CD4-positive, alpha-beta T cell treated with Interleukin-21 for 1 hour (primary cell): ENCODE measurements at regions not wholly inside any gene's neighbourhood (a gene's known extent, or its start where the extent isn't known, plus 50 kb on each side); places are given as distances from the start of the nearest gene placed in this dataset.
A peak's percentile ranks its signal among the peaks of the same experiment; 100 is the strongest.

Experiments
- DNase-seq: peaks from one replicate; pipeline ENCODE4 v3.0.0-alpha.2; 2020

DNA sequence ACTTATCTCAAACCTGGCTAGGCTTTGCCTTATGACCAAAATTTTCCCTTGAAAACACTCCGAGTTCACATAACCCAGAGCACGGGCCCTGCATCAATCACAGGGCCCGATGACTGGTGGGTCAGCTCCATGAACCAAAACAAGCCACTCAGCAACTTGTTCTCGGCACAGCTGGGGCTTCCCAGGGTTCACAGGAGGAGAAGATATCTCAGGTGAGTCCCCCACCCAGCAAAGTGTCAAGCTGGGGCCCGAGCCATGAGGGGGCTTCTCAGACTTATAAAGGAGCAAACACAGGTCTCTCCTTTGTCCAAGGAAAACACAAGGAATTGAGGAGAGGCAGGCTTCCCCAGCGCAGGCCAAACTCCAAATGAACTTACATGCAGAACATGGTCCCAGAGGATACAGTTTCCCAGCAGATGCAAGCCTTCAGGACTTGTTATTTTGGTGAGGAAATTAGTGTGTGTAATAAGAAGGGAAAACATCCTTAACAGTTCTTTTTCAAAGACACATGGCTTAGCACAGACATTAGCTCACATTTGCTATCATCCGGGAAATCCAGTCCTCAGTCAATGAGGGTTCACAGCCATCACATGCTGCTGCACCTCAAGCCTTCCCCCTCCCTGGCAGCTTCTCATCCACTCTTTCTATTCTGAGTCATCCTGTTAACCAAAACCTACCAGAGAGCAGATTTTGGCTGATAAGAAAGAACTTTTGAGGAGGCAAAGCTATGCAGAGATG, 98.1 kb upstream of the NFIA start:
- no peak for DNase-seq

DNA sequence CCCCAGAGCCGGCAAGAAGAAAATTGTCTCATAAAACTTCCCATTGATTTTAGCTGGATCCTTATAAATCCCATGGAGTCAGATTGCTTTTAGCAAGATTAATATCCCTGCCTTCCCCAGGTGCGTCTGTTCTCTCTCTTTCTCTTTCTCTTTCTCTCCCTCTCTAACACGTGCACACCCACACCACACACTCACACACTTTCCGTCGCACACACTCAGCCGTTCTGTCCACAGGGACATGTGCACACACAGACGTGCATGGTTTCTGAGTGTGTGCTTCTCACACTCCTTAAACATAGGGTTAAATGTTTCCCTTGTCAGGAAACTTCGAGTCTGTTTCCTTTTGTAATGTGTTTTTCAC, 98.7 kb upstream of the NFIA start:
- no peak for DNase-seq

GRCh38 chr1:60982539-60982938, 99.8 kb upstream of the NFIA start:
- no peak for DNase-seq

DNA sequence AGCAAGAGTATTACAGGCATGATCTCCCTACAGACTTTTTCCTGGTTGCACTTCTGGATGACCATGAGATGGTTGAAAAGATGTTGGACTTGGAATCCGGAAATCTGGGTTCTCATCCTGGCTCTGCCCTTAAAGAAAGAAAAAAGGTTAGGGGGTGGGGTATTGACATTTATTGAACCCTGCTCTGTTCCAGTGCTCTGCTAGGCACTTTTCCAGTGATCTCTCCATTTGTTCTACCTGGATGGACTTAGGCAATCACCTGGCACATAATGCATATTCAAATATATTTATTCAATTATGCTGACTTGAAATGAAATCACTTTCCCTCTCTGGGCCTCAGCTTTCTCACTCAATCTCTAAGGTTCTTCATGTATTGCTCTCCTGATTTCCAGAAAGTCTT, 101.0 kb upstream of the NFIA start:
- no peak for DNase-seq

DNA sequence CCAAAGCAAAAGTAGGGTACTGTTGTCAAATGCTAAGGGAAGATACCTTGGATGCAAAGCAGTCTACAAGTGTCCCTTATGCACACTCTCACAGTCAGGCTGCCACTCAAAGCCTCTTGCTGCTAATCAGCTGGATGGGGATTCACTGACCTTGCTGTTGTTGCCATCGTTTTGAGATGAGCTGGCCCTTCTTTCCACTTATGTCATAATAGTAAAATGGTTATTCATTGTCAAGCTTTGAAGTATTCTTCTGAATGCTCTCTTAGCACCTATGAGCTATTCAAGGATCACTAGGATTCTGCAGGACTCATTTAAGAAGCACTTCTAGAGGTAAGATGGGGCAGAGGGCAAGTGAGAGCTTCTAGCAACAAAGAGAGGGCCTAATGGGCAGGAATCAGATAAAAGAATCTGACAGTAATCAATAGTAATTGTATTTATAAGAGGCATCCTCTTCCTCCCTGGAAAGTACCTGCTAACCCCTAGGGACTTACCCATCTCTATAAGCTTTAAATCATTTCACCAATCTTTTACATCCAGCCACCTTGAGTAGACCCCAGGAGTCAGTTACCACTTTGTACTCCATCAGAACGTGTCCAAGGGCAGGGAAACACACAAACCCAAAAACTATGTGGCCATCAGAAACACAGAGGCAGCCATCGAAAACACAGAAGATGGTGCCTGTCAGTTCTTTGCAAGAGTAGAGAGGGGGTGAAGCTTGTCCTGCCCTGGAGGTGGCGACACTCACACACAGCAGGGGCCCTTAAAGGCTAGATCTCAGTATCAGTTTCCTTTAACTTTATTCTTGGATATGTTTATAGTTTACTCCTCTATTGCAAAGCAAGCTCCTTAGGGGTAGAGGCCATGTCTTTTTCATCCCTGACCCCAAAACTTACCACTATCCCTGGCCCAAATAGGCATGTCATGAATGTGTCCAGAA, 103.7 kb upstream of the NFIA start:
- peak; percentile 30 for DNase-seq

- no peak for DNase-seq
Observed at GRCh38 chr1:60977661-60978060, 104.7 kb upstream of the NFIA start.

DNA sequence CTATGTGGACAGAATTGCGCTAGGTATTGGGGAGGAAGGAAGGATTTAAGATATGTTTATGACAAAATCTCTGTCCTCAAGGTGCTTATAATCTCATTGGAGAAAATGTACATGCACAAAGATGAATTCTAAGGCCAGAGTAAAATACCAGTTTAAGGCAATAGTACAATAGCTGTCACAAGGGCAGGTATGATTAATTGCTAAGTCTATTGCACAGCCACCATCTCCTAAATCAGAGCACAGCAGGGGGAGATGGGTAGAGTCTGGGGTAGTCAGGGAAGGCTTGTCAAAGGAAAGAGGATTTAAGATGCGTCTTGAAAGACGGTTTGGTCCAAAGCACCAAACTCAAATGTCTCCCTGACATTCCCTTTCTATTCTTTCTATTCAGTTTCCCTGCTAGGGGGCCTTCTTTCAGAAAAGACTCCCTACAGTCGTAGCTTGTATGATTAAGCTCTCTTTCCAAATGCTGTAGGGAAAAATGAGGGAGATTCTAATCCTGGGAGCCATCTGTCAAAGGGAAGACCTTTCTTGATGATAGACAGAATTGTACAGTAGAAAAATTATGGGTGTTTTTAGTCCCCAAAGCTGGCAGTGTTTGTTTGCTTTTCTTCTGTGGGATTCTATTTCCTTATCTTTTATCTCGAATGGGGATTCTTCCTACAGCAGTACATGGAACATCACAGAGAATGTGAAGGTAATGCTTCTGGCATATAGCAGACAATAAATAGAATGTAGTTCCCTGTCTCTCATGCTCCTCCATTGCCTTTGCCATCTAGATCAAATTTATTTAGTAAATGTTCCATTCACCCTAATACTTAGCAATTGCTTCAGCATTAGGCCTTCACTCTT, 107.6 kb upstream of the NFIA start:
- DNase-seq, result no peak

GRCh38 chr1:60973668-60974067, 108.7 kb upstream of the NFIA start:
- DNase-seq, result no peak

DNA sequence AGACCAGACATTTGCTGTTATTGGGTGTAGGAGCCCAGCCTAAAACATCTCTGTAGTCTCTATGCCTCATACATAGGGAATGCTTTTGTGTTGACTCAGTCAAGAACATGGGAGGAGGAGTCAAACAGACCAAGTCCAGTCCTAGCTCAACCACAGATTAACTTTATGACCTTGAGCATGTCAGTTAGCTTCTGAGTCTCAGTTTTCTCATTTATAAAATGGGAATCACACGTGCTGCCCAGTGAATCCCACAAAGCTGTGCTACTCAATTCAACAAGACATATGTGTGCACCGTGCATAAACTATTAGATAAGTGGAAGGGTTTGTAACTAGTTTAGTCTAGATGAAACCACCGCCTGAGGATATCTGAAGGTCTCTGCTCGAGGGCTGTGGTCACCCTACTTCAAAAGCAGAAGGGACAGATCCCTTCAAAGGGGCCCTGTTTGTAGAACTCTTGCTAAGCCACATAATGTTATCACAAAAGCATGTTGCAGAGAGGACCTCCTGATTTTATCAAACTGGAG, 109.5 kb upstream of the NFIA start:
- DNase-seq, result no peak

- DNase-seq, result no peak
Observed at GRCh38 chr1:60971330-60971729, 111.0 kb upstream of the NFIA start.

DNA sequence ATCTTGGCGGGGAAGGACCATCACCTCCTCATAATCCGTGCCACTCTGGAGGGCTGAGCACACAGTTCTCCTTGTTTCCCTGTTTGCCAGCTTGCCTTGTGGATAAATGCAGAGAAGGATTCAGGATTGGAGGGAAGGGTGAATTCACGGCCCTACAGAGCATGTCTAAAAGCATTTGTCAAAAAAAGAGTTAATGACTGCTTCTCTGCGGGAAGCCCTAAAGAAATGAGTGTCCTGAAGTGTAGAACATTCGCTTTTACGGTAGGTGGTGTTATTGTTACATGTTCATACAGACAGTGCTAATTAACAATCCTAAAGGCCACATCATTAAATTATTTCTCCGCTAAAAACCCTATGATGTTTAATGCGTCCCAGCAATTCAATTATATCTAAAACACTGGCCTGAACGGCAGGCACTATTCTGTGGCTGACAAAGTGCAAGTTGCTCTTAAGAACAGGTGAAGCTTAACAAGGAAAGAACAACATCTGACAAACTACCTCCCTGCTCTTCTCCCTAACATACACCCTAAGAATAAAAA, 112.3 kb upstream of the NFIA start:
- no peak for DNase-seq

- DNase-seq, result no peak
Observed at GRCh38 chr1:60965280-60965854, 117.0 kb upstream of the NFIA start.

DNA sequence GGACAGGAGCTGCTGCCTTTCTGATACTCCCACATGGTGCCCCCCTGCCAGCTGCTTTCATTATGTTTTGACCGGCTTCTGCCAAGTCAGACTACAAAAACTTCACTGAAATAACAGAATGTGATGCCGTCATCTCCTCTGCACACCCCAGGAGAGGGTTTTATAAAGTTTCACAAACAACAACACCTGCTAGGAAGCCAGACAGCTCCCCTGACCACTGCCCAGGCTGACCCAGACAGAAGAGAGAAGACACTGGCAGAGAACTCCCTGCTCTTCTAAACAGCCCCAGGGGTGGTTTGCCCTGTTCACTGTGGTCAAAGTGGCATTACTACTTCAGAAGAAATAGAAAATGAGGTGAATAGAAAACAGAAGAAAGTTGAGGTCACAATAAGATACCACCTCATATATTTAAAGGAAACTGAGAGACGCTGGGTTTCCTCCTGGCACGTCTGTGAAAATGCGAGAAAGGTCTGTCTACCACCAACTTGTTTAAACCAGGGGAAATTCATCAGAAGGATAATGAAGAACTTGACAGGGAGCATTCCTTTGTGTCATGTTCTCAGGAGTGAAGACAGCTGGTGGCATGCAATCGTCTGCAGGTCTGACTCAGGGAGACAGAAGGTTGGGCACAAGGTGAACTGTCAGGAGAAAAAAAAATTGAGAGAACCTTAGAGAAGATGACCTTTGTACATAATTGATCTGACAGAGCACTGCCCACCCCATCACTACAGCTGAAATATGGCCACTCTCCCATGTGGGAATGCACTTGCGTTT, 119.0 kb upstream of the NFIA start:
- no peak for DNase-seq

DNA sequence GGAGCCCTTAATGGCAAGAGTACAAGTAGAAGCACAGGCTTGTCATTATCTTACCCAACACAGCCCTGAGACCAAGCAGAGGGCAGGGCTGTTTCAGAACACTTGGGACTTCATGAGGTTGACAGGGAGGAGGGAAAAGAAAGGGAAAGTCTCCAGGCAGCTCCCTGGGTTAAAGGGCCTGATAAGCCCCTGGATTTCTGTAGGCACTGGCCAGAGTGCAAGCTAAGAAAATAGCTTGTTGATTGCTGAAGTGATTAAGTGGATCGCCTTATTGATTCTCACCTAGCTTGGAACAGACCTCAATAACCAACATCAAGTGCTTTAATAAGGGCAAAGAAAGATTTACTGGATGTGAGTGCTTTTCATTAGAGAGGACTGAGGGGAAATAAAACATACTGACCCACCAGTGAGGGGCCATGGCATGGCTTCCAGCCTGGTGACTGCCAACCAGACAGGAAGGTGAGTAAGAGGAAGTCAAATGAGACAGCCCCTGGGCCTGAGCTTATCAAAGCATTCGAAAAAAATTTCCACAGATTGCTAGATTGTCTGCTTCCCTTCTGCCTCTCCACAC, 121.4 kb upstream of the NFIA start:
- DNase-seq, result no peak

- no peak for DNase-seq
Observed at GRCh38 chr1:60959701-60960100, 122.7 kb upstream of the NFIA start.

DNA sequence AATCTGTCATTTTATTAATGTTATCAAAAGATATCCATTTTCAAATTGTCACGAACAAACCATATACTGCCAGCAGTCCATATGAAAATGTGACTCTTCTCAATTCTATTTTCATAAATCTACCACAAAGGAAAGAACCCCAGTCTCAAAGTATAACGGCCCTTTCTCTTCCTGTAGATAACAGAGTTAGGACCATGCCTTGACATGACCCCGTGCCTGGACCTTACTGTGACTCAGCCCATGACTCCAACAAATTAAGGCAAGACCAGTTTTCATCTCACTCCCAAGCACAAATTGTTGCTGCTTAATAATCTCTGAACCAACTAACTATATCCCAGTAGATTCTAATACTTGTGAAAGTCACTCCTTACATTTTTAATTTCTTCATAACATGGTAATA, 124.4 kb upstream of the NFIA start:
- DNase-seq, result no peak

- DNase-seq, result no peak
Observed at GRCh38 chr1:60956520-60956919, 125.8 kb upstream of the NFIA start.

DNA sequence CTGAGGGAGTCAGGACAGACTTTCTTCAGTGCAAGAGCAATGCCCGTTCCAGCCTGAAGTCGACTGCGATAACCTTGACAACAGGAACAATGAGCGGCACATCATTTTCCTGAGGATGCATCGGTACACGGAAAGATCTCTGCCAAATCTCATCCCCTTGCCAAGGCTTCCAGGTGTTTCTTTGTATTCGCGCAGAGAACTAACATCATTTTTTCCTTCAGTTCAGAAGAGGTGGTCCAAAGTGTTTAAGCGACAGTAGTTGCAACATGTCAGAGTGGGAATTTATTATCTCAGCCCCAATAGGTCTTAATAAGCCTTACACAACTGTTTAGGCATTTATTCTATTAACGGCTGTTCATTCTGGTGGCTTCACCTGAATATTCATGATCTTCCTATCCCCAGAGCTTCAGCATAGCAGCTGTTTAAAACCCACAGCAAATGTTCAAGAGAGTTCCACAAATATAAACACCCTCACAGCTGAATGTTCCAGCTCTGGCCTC, 129.7 kb upstream of the NFIA start:
- DNase-seq, result no peak

DNA sequence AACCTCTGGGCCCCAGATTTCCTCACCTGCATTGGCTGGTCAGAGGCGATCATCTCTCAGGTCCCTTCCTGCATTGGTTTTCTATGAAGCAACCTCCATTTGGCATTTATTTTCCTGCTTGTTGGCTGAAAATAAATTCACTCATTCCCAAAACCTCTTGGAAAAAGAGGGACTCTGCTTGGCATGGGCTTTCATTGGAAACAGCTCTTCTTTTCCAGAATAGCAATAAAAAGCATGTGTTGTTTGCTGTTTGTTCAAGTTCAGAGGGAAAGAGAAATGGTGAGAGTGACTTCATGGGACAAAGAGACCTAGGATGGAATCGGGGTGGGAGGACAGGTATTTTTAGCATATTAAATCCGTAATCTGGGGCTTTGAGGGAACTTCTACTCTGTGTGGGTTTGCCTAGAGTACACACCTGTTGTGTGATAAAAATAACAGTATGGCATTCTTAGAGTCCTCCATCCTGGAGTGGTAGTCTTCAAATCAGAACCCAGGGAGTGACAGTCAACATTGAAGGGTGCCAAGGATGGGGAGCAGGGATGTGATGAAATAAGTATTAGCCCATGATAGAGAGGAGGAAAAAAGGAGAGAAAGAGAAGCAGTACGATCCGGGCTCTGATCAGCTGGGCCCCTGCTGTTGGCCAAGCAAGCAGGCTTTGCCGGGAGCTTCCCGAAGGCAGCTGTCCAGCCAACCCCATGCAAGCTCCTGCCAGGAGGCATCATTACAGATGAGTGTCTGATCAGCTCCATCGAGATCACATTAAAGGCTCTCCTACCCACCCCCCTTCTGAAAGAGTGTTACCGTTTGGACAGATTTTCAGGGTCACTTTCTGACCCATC, 131.9 kb upstream of the NFIA start:
- DNase-seq, result no peak

GRCh38 chr1:60949826-60950197, 132.5 kb upstream of the NFIA start:
- no peak for DNase-seq
